ENCODE measurements at regions not wholly inside any gene's neighbourhood (a gene's known extent, or its start where the extent isn't known, plus 50 kb on each side); places are given as distances from the start of the nearest gene placed in this dataset.

DNA sequence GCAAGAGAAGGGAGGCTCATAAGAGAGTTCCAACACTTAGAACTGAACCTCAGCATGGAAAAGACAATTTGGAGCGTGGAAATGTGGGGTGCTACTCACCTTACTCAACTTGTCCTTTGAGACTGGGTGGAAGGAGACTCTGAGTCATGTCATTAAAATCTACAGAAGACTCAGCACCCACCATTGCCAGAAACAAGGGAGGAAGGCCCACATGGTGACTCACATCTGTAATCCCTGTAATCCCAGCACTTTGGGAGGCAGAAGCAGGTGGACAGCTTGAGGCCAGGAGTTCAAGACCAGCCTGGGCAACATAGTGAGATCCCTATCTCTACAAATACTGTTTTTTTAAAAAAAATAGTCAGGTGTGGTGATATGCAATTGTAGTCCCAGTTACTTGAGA is 161.9 kb upstream of the UBE3A start:
- WGBS, 2 experiments (ENCODE audit: extremely low coverage in 2 of 2, insufficient read length in 1 of 2), result no CpG with 5 or more reads among the region's 1 CpG

More for the DNA sequence above, 161.9 kb upstream of the UBE3A start:
- H2BK120ac ChIP-seq (ENCODE audit: low read depth, low read length), result no peak overlapping the region
- H2BK5ac ChIP-seq (ENCODE audit: low read depth, low read length, poor library complexity, severe bottlenecking), result no peak overlapping the region
- no TSS peak for BruUV-seq (replicated peaks)
- H2AFZ ChIP-seq (replicated peaks; ENCODE audit: low read length, poor library complexity), result no peak overlapping the region
- no peak overlapping the region for H4K8ac ChIP-seq (ENCODE audit: low read depth in 2 of 2, low read length in 2 of 2)
- DNase-seq (no peak), ATAC-seq (ENCODE audit: low read depth) (no peak)
- H3K4me2 ChIP-seq (ENCODE audit: low read depth, low read length), result no peak overlapping the region
- no peak overlapping the region for H3K23ac ChIP-seq (ENCODE audit: low read depth, low read length)
- no peak overlapping the region for H3K56ac ChIP-seq (ENCODE audit: extremely low read depth, insufficient read depth, low read length)
- no peak overlapping the region for H3K14ac ChIP-seq (replicated peaks; ENCODE audit: low read depth, low read length)
- ChIA-PET POLR2A (ENCODE audit: unreplicated experiment) (no interaction called here), CTCF (no interaction called here)
- no peak overlapping the region for H3K4me3 ChIP-seq (ENCODE audit: insufficient read depth, low read depth, low read length)
- no peaks in the 10 kb centered on the region for H3K9me1 ChIP-seq (ENCODE audit: insufficient read depth, low read length)
- TF ChIP-seq BHLHE40 (IDR thresholded peaks at IDR 0.05; ENCODE audit: low read depth, low read length) (no peak), RCOR1 (IDR thresholded peaks at IDR 0.05; ENCODE audit: insufficient replicate concordance, low read length) (no peak), MAZ (IDR thresholded peaks at IDR 0.05; ENCODE audit: borderline replicate concordance, low read depth, low read length) (no peak), MXI1 (IDR thresholded peaks at IDR 0.05; ENCODE audit: borderline replicate concordance, low read depth, low read length) (no peak), RFX5 (IDR thresholded peaks at IDR 0.05; ENCODE audit: low read depth, low read length) (no peak), NFE2L2 (IDR thresholded peaks at IDR 0.05; ENCODE audit: low read depth, low read length) (no peak), CEBPB (IDR thresholded peaks at IDR 0.05; ENCODE audit: low read depth, low read length) (no peak), SMC3 (IDR thresholded peaks at IDR 0.05; ENCODE audit: low read depth, low read length) (no peak), MAFK (IDR thresholded peaks at IDR 0.05; ENCODE audit: low read depth, low read length) (no peak), CHD1 (IDR thresholded peaks at IDR 0.05; ENCODE audit: low read depth, low read length) (no peak), FOS (IDR thresholded peaks at IDR 0.05; ENCODE audit: low read depth, low read length) (no peak)
- TF ChIP-seq, protein P1, sequence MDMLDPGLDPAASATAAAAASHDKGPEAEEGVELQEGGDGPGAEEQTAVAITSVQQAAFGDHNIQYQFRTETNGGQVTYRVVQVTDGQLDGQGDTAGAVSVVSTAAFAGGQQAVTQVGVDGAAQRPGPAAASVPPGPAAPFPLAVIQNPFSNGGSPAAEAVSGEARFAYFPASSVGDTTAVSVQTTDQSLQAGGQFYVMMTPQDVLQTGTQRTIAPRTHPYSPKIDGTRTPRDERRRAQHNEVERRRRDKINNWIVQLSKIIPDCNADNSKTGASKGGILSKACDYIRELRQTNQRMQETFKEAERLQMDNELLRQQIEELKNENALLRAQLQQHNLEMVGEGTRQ (IDR thresholded peaks at IDR 0.05; ENCODE audit: low read depth, low read length), result no peak
- TF ChIP-seq, protein P2, sequence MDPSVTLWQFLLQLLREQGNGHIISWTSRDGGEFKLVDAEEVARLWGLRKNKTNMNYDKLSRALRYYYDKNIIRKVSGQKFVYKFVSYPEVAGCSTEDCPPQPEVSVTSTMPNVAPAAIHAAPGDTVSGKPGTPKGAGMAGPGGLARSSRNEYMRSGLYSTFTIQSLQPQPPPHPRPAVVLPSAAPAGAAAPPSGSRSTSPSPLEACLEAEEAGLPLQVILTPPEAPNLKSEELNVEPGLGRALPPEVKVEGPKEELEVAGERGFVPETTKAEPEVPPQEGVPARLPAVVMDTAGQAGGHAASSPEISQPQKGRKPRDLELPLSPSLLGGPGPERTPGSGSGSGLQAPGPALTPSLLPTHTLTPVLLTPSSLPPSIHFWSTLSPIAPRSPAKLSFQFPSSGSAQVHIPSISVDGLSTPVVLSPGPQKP (IDR thresholded peaks at IDR 0.05; ENCODE audit: borderline replicate concordance, low read depth, low read length), result no peak
- TF ChIP-seq, protein P3, sequence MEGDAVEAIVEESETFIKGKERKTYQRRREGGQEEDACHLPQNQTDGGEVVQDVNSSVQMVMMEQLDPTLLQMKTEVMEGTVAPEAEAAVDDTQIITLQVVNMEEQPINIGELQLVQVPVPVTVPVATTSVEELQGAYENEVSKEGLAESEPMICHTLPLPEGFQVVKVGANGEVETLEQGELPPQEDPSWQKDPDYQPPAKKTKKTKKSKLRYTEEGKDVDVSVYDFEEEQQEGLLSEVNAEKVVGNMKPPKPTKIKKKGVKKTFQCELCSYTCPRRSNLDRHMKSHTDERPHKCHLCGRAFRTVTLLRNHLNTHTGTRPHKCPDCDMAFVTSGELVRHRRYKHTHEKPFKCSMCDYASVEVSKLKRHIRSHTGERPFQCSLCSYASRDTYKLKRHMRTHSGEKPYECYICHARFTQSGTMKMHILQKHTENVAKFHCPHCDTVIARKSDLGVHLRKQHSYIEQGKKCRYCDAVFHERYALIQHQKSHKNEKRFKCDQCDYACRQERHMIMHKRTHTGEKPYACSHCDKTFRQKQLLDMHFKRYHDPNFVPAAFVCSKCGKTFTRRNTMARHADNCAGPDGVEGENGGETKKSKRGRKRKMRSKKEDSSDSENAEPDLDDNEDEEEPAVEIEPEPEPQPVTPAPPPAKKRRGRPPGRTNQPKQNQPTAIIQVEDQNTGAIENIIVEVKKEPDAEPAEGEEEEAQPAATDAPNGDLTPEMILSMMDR (conservative IDR thresholded peaks at IDR 0.05; ENCODE audit: low read depth, low read length), result no peak
- H3K27ac ChIP-seq (ENCODE audit: insufficient read depth, low read length), result no peak overlapping the region
- intact Hi-C loops (cut with micrococcal nuclease) (no loop called here), in situ Hi-C loops (cut with MboI; ENCODE audit: low sequenced_read_pairs) (no loop called here), dilution Hi-C loops (cut with HindIII; ENCODE audit: low sequenced_read_pairs, unreplicated experiment) (no loop called here)
- no peaks in the 10 kb centered on the region for H3K27me3 ChIP-seq (ENCODE audit: control insufficient read depth, insufficient read depth, low read length)
- H3K36me3 ChIP-seq (ENCODE audit: control insufficient read depth, insufficient read depth, low read length), result no peaks in the 10 kb centered on the region
- H3K79me1 ChIP-seq (ENCODE audit: low read depth in 1 of 2, low read length in 2 of 2), result no peaks in the 10 kb centered on the region
- H2BK20ac ChIP-seq (ENCODE audit: low read depth, low read length), result no peak overlapping the region
- no peak overlapping the region for H3K9ac ChIP-seq (ENCODE audit: low read depth, low read length)
- no peaks in the 10 kb centered on the region for H4K20me1 ChIP-seq (ENCODE audit: insufficient read depth, low read length)
- no peak overlapping the region for H2AK5ac ChIP-seq (ENCODE audit: low read depth, low read length)
- no peak overlapping the region for H2AK9ac ChIP-seq (replicated peaks; ENCODE audit: low read depth, low read length, poor library complexity)
- no peaks in the 10 kb centered on the region for H3K4me1 ChIP-seq (ENCODE audit: control insufficient read depth, insufficient read depth, low read length)
- H4K5ac ChIP-seq (ENCODE audit: low read depth, low read length), result no peak overlapping the region
- no peaks in the 10 kb centered on the region for H3K9me3 ChIP-seq (ENCODE audit: control insufficient read depth, insufficient read depth, low read length)
- no peak overlapping the region for H3K18ac ChIP-seq (ENCODE audit: low read depth, low read length)
- no peak overlapping the region for H2BK15ac ChIP-seq (ENCODE audit: low read depth, low read length)
- H3K4ac ChIP-seq (ENCODE audit: low read depth, low read length), result no peak overlapping the region
- no peak overlapping the region for H4K91ac ChIP-seq (ENCODE audit: insufficient read depth, low read depth, low read length)

All from IMR-90 (cell line).